T47D (cell line): ENCODE measurements at regions not wholly inside any gene's neighbourhood (a gene's known extent, or its start where the extent isn't known, plus 50 kb on each side); places are given as distances from the start of the nearest gene placed in this dataset.

Experiments used
- DNase-seq, 2 experiments: peaks; one replicate each; pipeline versions ENCODE4 v3.0.0 to v3.0.0-alpha.2; 2011 to 2012; ENCODE audit warnings: low read depth in 1 of 2, low spot score in 1 of 2
- JUND ChIP-seq: IDR thresholded peaks from 2 replicates; pipeline ENCODE4 v1.6.1; 2012; ENCODE audit warnings: low read depth
- in situ Hi-C: cut with HindIII; loops from 2 replicates; pipeline ENCODE4 v1.10.0; 2016; ENCODE audit warnings: low sequenced_read_pairs, low pct_unique_long_range_greater_than_20kb

DNA sequence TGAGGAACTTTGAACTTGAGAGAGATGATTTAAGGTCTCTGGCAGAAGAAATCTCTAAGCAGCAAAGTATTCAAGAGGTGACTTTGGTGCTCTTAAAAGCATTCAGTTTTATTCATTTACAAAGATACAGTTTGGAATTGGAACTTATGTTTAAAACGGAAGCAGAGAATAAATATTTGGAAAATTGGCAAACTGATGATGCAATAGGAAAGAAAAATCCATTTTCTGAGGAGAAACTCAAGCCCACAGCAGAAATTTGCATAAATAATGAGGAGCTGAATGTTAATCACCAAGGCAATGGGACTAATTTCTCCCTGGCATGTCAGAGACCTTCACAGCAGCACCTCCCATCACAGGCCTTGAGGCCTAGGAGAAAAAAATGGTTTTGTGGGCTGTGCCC lies 1022.5 kb upstream of the CHAC2 start:
- no peak for TF ChIP-seq JUND
- DNase-seq: no peak
- in situ Hi-C loops: no loop called here

DNA sequence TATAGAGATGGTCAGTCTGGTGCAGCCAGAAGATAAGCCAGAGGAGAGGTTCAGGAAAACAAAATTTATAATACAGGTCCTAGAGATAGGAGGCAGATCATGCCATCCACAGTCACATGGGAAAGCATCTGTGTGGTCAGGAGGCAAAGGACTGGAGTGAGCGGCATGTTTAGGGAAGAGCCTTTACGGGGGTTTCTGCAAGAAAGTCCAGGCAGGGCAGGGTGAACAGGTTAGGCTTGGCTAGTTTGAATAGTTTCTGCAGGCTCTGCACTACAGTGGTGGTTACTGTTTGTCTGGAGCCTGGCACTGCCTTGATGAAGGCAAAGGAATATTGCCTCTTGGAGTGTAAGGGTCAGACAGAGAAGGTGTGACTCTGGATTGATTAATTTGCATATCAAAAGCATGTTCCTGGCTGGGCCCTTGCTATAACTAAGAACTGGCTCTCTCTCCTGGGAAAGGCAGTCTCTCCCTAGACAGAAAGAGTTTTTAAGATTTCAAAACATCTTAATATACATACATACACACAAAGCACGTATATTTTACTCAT lies 1034.7 kb upstream of the CHAC2 start:
- in situ Hi-C loops: no loop called here
- TF ChIP-seq JUND: no peak
- DNase-seq: no peak

DNA sequence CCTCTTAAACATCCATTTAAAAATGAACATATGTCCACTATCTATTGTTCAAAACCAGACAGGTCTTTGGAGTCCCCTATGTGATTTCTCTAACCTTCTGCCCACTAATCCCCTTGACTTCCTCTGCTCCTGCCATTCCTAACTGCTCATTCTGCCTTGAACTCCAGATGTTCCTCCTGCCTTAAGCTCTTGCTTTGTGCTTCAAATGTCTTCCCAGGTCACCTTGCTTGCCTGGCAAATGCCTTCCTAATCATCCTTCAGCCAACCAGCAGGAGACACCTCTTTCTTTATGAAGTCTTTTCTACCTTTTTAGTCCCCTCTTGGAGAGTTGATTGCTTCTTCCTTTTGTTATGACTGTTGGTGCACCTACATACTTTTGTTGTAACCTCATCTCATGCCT lies 1043.0 kb upstream of the CHAC2 start:
- DNase-seq: no peak
- TF ChIP-seq JUND: no peak
- in situ Hi-C loops: no loop called here

DNA sequence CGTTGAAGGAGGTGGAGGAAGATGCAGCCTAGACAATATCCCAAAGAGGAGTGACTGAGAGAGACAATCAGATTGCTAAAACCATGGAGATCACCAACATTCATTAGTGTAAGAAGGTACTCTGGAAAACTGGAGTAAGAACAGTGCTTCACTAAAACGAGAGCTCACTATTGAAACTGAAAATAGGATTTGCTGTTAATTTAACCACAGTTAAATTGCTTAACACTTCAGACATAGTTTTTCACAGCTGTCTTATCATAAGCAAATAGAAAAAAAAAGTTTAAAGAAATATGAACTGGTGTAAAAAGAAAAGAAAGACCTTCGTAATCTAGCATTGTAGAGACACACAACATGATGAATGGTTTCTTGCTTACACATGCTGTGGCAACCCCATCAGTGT lies 1049.8 kb upstream of the CHAC2 start:
- in situ Hi-C loops: no loop called here
- no peak for TF ChIP-seq JUND
- no peak for DNase-seq

DNA sequence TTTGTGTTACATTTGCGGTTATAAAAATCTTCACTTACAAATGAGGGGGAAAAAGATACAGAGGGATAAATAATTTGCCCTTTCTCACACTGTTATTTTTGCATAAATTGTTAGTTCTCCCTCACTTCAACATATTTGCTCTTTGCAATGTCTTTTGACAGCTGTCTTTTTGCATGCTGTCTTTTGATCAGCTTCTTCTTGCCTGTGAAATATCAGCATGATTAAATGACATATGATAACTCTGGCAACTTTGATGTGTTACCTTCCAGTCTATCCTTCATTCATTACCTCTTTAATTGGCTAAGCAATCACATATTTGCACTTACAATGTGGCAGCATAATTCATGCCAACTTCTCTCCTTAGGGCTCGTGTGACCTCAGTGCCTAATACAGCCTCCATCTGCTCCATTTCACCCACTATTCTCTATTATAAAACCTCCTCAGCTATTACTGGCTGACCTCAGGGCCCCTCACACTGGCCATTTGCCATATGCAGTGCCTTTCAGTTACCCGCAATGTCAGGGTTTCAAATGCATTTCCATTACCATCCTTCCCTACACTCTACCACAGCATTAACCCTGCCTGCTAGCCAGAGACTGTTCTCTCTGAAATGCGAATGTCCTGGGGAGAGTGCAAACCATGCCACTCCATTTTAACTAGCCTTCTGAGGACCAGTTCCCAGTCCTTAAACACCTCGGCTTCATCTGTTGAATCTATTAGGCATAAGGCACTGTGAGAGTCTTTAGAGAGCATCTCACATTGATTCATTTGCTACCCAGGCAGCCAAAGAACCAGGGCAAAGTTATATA lies 1056.6 kb upstream of the CHAC2 start:
- no peak for DNase-seq
- in situ Hi-C loops: no loop called here
- no peak for TF ChIP-seq JUND

DNA sequence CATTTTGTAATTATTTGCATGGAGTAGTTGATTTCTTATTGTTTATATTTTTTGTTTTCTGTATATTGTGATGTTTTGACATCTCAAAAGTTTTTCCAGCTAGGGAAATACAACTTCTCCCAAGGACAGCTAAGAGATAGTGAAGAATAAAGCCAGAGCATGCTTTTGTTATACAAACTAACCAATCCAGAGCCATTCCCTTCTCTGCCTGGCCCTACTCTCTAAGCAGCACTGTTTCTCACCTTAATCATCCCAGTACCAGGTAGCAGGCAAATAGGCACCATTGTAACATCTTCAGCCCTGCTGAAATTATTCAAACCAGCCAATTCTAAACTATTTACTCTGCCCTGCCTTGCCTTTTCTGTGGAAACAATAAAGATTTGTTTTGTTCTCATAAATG lies 1063.4 kb upstream of the CHAC2 start:
- in situ Hi-C loops: no loop called here
- no peak for TF ChIP-seq JUND
- DNase-seq: no peak

DNA sequence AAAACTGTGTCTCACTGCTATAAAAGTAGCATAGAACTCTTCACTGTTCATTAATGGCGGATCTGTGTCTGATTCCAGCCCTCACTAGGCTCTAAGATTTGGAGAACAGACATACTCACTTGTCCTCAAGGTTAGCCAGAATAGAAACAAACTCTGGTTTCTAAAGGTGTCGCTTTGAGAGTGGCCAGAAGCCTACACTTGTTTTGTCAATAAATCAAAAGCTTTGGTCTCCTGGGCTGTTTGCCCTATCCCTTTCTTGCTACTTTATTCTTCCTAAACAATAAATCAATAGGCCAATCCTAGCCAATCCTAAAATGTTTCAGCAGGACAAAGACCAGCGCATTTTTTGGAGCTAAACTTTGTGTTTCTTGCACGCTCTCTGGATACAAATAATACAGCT lies 1064.6 kb upstream of the CHAC2 start:
- DNase-seq: no peak
- no peak for TF ChIP-seq JUND
- in situ Hi-C loops: no loop called here

DNA sequence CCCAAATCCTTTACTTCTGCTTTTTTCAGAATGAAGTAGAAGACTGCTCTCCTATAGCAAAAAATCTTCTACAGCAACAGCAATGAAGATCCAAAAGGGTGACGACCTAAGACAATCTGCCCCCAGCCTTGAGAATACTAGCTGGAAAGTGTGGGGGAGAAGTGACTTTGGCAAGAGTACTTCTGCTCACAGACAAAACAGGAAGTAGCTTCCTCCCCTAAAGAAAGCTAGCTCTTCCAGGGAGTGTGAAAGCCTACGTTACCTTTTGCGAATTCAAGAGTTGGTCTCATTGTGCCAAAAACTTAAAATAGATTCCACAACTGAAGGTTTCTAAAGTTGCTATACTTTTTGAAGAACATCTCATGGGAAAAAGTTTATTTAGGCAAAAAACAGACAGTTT lies 1069.2 kb upstream of the CHAC2 start:
- in situ Hi-C loops: no loop called here
- no peak for DNase-seq
- no peak for TF ChIP-seq JUND

DNA sequence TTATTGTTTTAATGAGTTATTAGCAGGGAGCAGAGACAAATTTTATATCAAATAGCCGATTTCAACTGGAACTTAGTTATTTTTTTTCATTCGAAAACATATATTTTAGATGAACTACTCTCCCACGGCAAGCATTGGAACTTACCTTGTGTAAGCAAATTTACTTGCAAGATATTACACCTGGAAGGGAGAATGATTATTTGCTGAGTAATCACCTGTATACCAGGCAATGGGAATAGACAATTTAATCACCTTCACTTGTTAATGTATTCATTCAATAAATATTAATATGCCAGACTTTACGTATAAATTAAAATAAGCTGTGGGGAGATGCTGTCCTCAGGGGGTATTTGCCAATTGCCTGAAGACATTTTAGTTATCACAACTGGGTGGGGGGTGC lies 1069.9 kb upstream of the CHAC2 start:
- no peak for TF ChIP-seq JUND
- no peak for DNase-seq
- in situ Hi-C loops: no loop called here

DNA sequence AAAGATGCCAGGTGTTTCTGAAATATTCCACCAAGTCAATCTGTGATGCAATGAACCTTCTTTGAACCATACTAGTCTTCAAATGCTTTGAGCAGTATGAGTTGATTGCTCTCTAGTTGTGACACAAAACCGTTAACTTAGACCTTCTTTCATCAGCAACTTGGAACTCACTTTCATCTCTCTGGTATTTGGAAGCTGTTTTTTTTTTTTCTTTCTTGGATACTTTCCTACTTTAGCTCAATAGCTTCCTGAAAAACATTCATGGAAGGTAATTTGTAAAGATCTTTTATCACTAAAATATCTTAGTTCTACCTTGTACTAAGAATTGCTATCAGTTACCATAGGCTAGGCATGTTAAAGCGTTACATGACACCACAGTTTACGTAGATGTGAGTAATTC lies 1071.9 kb upstream of the CHAC2 start:
- in situ Hi-C loops: no loop called here
- TF ChIP-seq JUND: no peak
- no peak for DNase-seq

DNA sequence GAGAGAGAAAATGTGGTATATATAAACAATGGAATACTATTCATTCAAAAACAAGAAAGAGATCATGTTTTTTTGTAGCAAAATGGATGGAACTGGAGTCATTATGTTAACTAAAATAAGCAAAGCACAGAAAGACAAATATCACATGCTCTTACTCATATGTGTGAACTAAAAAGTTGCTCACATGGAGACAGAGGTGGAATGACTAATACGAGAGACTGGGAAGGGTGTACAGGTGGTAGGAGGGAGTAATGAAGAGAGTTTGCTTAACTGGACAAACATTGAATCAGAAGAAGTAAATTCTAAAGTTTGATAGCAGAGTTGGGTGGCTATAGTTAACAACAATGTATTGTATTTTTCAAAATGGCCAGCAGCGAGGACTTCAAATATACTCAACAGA lies 1080.7 kb upstream of the CHAC2 start:
- TF ChIP-seq JUND: no peak
- no peak for DNase-seq
- in situ Hi-C loops: no loop called here

DNA sequence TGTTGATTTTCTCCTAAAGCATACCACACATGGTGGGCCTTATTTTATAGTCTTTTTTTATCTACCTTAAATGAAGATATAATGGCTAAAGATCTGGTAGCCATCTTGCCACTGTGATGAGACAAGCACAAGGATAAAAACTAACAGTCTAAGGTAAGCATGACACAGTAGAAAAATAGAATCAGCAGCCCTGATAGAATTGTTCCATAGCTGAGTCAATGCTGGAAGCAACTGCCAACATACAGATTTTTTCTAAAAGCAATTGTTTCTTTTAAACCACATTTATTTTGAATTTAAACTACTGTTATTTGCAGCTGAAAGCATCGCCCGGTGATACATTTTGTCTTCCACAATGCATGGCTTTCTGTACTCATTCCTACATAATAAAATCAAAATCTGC lies 1091.5 kb upstream of the CHAC2 start:
- no peak for DNase-seq
- no peak for TF ChIP-seq JUND
- in situ Hi-C loops: no loop called here

DNA sequence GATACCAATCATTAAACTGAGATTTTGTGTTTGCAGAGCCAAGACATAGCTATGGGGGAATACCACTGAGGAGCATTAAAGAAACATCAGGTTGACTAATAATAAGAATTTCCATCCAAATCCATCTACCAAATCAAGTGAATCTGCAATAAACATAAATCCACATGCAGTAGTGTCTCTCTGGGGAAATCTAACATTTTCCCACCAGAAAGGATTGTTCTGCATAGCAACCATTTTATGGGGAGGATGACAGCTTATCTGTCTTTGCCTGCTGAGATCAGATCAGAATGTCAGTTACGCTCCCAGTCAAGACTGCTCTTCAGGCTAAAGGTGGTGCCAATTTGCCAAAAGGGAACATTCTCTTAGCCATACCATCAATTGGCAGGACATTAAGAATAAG lies 1098.9 kb upstream of the CHAC2 start:
- no peak for DNase-seq
- in situ Hi-C loops: no loop called here
- TF ChIP-seq JUND: no peak

DNA sequence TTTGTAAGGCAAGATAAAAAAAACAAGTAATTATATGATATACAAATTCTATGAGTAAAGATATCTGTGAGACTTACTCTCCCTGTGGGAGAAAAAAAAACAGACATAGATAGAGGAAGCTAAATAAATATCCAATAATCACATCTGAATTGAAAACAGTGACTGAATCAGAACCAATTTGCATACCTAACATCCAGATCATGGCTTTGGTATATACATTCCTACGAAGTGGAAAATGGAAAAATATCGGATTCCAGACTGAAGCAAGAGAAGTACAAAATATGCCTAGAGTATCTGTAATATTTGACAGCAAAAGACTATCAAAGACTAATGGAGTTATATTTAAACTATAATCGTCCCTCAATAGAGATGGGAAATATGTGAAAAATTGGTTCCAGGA lies 1108.1 kb upstream of the CHAC2 start:
- in situ Hi-C loops: no loop called here
- no peak for DNase-seq
- TF ChIP-seq JUND: no peak
